ENCODE measurements at regions not wholly inside any gene's neighbourhood (a gene's known extent, or its start where the extent isn't known, plus 50 kb on each side); places are given as distances from the start of the nearest gene placed in this dataset.

GRCh38 chr16:88321635-88322499 is 60.9 kb upstream of the ZNF469 start:
- DNase-seq (ENCODE audit: low read depth) = no peak

- DNase-seq (ENCODE audit: low read depth) = no peak
Observed at GRCh38 chr16:88322500-88322970, 60.2 kb upstream of the ZNF469 start.

GRCh38 chr16:88323041-88323440 is 59.7 kb upstream of the ZNF469 start:
- no peak for DNase-seq (ENCODE audit: low read depth)

DNA sequence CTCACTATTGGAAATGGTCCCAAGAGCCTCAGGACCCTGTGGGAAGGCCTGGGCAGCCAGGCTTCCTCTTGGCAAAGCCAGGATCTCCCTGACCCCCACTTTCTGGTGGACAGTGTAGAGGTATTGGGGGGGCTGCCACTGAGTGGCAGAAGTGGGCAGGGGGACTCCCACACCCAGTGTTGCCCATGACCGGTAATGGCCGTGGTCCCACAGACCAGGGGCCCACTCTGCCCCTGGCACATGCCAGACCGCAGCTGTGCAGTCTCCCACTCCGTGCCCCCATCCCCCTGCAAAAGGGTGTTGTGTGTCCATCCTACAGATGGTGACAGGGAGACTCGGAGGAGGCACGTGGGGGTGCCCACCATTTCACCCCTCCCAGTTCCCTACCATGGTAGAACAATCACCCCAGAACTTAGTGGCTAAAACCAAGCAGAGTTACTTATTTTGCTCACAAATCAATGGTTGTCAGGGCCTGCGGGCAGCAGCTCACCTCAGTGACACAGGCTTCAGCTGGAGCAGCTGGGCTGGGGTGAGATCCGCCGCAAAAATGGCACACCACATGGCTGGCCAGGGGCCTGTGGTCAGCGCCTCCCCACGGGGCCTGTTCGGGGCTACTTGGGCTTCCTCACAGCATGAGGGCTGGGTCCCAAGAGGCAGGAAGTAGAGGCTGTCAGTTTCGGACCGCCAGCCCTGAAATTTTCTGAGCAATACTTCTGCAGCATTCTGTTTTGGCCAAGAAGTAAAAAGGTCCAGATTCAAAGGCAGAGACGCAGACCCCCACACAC is 59.0 kb upstream of the ZNF469 start:
- no peak for DNase-seq (ENCODE audit: low read depth)

GRCh38 chr16:88325087-88325750 is 57.5 kb upstream of the ZNF469 start:
- DNase-seq (ENCODE audit: low read depth) = no peak

- no peak for DNase-seq (ENCODE audit: low read depth)
Observed at GRCh38 chr16:88325976-88326375, 56.8 kb upstream of the ZNF469 start.

DNA sequence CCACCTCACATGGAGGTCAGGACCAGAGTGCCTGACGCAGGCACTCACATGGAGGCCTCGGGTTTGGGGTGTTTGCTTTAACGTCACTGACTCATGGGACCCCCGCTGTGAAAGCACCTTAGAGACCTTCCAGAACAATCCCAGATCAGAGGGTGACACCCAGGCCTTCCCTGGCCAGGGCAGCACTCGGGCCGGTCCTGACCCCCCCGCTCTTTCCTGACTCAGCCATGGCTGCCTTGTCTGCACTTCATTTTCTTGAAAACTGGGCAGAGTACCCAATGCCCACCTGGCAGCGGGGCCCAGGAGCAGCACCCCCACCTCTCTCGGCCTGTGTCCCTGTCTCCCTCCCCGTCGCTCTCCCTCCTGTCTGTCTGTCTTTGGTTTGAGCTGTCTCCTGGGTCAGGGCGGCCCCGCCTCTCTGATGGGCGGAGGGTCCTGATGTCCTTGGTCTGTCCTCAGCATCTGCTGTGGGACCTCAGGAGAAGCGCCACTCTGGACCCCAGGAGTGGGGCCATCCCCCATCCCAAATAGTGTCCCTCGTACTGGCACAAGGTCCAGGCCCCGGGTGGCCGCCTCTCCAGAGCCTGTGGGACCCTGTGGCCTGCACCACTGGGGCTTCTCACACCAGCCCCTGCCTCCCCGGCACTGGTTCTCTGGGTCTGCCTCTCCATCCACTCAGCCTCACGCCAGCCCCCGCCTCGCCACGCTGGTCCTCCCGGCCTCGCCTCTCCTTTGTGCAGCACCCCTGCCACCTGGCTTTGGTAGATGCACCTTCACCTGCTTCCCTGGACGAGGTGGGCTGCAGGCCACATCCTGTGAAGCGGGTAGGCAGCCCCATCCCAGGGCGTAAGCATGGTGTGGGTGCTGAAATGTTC is 55.9 kb upstream of the ZNF469 start:
- no peak for DNase-seq (ENCODE audit: low read depth)

- no peak for DNase-seq (ENCODE audit: low read depth)
Observed at GRCh38 chr16:88327561-88328312, 55.0 kb upstream of the ZNF469 start.

DNA sequence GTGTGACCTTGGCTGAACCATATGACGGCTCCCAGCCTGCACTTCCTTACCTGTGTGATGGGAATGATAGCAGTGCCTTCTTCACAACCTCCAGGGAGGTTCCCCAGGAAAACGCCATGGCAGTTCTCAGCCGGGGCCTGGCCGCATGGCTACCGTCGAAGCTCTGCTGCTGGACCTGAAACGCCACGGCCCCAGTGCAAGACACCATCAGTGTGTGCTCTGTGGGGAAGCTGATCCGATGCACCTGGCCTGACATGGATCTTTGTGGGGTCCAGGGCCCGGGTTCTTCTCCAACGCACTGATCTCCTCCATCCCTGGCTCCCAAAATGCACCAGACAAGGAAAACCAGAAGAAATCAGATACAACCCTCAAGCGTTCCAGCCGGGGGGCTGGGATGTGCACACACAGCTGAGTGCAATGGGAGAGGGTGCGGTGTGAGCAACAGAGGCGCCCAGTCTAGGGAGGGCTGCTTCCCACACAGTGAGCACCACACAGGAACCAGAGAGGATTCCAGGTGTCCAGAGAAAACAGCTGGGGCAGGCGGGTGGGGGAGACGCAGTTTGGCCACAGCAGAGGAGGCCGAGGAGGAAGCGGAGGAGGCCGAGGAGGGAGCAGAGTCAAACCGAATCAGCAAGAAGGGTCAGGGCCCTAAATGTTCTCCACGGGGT is 54.3 kb upstream of the ZNF469 start:
- no peak for DNase-seq (ENCODE audit: low read depth)

DNA sequence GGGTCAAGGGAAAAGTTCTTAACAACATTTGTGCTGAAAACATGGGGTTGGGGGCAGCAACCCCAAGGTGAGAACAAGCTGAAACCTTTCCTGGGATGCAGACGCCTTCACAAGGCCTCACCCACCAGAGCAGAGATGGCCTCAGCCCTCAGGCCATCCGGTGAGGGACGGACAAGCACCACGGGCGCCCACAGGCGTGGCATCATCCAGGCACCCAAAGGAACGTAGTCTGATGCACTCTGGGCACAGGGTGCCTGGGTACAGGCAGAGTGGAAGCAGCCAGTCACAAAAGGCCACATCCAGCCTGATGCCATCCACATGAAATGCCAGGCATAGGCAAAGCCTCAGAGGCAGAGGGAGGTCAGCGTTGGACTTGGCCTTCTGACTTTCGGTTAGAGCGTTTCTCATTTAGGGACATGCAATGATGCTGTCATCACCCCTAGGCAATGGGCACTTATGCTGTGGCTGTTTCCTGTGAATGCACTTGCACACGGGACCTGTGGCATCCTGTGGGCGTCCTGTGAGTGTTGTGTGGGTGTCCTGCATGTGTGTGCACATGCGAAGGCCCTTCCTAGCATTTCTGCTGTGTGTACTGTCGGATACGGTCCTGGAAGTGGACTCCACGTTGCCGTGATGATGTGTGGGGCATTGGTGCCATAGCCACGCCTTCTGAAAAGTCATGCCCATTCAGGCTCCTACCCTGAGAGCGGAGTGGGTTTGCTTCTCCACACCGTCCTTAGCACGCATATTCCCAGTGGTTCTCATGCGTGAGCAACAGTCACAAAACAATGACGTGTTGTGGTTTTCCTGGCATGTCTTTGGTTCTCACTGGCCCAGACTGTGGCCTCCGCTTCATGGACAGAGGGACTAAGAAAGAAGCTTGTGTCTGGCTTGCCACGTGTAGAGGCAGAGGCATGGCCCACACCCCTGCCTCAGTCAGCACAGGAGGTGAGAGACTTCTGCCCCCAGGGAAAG is 52.7 kb upstream of the ZNF469 start:
- DNase-seq (ENCODE audit: low read depth) = no peak

- DNase-seq (ENCODE audit: low read depth) = no peak
Observed at GRCh38 chr16:88330971-88331890, 51.5 kb upstream of the ZNF469 start.

DNA sequence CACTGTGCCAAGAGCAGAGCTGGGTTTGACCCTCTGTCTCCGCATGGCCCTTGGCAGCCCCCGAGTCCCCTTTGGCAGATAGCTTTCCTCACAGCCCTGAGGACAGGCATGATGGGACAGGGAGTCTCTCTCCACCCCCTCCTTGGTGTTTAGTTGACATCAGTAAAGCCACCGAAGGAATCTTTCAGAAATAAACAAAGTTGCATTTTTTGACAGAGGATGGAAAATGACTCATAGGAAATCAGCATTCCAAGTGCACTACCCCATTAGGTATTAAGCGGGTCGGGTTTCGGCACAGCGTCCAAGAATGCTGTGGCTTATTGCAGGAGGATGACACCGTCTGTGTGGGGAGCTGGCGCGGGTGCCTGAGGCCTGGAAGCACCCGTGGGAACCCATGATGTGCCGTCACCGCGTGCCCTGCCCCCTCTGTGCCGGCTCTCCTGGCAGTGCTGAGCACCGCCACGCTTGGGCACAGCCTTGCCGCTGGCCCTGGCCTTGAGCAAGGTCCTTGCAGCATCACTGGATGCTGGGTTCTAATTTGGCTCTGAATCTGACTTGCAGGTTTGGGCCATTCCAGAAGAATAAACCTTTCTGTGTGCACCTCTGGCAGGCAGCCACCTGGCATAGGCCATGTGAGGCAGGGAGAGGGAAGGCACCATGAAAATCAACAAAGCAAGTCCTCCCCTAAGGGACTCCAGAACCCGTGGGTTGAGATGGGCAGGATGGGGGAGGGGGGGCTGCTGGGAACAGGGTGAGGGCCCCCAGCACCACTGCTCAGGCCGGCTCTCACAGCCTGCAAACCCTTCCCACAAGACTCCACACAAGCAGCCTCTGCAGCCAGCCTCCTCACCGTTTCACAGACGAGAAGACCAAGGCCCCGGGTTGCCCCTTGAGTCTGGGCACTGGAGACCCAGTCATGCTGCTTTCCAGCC is 50.5 kb upstream of the ZNF469 start:
- peak; percentile 97 for DNase-seq (ENCODE audit: low read depth)

DNA sequence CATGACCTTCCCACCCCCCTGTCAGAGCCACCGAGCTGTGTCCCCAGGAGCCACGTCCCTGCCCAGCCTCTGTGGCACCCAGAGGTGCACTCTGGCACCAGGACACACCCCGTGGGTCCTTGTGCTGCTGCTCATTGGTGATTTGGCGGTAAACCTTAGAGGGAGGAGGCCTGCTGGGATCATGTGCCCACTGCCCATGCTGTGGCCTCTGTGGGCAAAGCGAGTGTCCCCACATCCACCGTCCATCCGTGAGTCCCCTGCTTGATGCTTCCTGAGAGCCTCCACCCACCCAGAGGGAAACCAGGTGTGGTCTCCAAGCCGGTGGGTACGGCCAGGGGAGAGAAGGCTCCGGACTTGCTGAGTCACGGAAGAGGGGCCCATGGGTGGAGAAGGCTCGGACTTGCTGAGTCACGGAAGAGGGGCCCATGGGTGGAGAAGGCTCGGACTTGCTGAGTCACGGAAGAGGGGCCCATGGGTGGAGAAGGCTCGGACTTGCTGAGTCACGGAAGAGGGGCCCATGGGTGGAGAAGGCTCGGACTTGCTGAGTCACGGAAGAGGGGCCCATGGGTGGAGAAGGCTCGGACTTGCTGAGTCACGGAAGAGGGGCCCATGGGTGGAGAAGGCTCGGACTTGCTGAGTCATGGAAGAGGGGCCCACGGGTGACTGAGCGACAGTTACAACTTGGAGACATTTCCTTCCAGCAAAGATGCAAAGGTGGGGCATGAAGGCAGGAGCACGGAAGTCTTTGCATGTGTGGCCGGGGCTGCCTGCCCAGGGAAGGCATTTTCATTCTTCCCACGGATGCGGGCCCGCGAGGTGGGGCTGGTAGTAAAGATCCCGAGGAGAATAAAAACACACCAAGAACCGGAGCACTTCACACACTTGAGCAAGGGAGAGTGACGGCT is 49.6 kb upstream of the ZNF469 start:
- peak; percentile 54 for DNase-seq (ENCODE audit: low read depth)

Measured in fibroblast of the conjunctiva (primary cell).